HFFc6 (cell line): ENCODE measurements at regions not wholly inside any gene's neighbourhood (a gene's known extent, or its start where the extent isn't known, plus 50 kb on each side); places are given as distances from the start of the nearest gene placed in this dataset.

Experiments used
- DNase-seq: peaks from one replicate; pipeline ENCODE4 v3.0.0-alpha.2; 2018
- H3K27ac Mint-ChIP-seq: 2 replicates; pipeline ENCODE4 v1.8.0; 2020; ENCODE audit warnings: mild to moderate bottlenecking, mixed read lengths
- H3K27me3 Mint-ChIP-seq: 2 replicates; pipeline ENCODE4 v1.8.0; 2021; ENCODE audit warnings: mild to moderate bottlenecking, moderate library complexity, mixed read lengths; ENCODE audit not compliant: insufficient read depth
- H3K36me3 Mint-ChIP-seq: 2 replicates; pipeline ENCODE4 v1.8.0; 2021; ENCODE audit warnings: low read depth, mixed read lengths
- H3K4me1 Mint-ChIP-seq: 2 replicates; pipeline ENCODE4 v1.8.0; 2020; ENCODE audit warnings: low read depth, mixed read lengths
- H3K4me3 Mint-ChIP-seq: 2 replicates; pipeline ENCODE4 v1.8.0; 2020; ENCODE audit warnings: mild to moderate bottlenecking, moderate library complexity, mixed read lengths
- H3K9me3 Mint-ChIP-seq: 2 replicates; pipeline ENCODE4 v1.8.0; 2020; ENCODE audit warnings: mild to moderate bottlenecking, mixed read lengths
- TF ChIP-seq, protein P1 (sequence below): fragments of 200-600 bp; sonication (generic); IDR thresholded peaks from 2 replicates; pipeline ENCODE4 v1.5.0; 2021; ENCODE audit warnings: antibody characterized with exemption, mild to moderate bottlenecking

DNA sequence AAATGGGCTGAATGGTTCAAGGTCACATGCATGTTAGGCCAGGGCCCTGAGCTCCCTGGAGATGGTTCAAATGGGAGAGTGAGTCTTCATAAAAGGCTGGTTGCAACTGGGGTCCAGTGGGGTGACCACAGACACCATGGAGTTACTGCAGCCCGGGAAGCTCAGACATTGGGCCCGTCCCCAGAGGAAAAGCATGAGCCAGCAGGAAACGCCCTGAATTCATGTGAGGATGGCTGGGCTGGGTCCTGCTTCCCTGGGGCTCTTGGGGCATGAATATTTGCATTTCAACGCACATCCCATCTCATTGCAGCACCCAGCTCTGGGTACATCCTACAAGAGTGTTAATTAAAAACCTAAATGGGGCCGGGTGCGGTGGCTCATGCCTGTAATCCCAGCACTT lies 549.0 kb downstream of the TCERG1L start:
- H3K4me3 Mint-ChIP-seq: no peak overlapping the region
- peaks cover 72% of the 10 kb centered on the region for H3K9me3 Mint-ChIP-seq
- no peak overlapping the region for H3K27ac Mint-ChIP-seq

DNA sequence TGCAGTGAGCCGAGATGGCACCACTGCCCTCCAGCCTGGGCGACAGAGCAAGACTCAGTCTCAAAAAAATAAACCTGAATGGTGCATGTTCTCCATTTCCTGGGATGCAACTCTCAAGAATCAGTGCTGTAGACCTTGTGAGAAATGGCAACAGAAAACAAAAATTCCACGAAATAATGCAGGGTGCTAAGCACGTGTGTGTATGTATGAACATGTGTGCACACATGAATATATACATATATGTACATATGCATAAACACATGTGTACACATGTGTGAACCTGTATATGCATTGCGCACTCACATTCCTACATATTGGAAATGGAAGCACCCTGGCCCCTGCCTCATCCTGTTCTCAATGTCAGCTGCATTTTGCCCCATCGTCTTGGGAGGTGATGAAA lies 548.5 kb downstream of the TCERG1L start:
- H3K4me3 Mint-ChIP-seq: no peak overlapping the region
- no peaks in the 10 kb centered on the region for H3K27me3 Mint-ChIP-seq
- TF ChIP-seq, protein P1, sequence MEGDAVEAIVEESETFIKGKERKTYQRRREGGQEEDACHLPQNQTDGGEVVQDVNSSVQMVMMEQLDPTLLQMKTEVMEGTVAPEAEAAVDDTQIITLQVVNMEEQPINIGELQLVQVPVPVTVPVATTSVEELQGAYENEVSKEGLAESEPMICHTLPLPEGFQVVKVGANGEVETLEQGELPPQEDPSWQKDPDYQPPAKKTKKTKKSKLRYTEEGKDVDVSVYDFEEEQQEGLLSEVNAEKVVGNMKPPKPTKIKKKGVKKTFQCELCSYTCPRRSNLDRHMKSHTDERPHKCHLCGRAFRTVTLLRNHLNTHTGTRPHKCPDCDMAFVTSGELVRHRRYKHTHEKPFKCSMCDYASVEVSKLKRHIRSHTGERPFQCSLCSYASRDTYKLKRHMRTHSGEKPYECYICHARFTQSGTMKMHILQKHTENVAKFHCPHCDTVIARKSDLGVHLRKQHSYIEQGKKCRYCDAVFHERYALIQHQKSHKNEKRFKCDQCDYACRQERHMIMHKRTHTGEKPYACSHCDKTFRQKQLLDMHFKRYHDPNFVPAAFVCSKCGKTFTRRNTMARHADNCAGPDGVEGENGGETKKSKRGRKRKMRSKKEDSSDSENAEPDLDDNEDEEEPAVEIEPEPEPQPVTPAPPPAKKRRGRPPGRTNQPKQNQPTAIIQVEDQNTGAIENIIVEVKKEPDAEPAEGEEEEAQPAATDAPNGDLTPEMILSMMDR: no peak
- DNase-seq: no peak
- H3K36me3 Mint-ChIP-seq: 0 out of 2 replicates have a peak, but pooled peaks cover 5% of the 10 kb centered on the region
- no peaks in the 10 kb centered on the region for H3K4me1 Mint-ChIP-seq
- no peak overlapping the region for H3K27ac Mint-ChIP-seq
- peaks cover 72% of the 10 kb centered on the region for H3K9me3 Mint-ChIP-seq

More for the DNA sequence above, 549.0 kb downstream of the TCERG1L start:
- Mint-ChIP-seq H3K4me1 (no peaks in the 10 kb centered on the region), H3K36me3 (0 out of 2 replicates have a peak, but pooled peaks cover 4% of the 10 kb centered on the region), H3K27me3 (no peaks in the 10 kb centered on the region)
- no peak for DNase-seq
- TF ChIP-seq, protein P1: no peak

DNA sequence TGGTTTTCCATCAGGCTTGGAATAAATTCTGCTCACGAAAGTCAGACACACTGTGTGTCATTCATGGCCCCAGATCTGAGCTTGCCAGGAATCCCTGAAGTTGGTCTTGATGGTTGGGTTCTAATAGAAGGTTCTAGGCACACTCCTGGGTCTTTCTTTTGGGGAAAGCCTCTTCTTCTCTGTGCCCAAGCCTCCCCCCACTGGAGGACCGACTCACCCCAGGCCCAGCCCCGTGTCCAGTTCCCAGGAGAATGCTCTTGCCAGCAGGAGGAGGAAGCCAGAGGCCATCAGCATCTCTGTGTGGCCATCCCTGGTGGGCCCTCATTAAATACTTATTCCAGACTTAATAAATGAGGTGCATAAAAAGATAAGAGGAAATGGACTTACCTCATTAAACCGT lies 548.0 kb downstream of the TCERG1L start:
- no peak overlapping the region for H3K27ac Mint-ChIP-seq

DNA sequence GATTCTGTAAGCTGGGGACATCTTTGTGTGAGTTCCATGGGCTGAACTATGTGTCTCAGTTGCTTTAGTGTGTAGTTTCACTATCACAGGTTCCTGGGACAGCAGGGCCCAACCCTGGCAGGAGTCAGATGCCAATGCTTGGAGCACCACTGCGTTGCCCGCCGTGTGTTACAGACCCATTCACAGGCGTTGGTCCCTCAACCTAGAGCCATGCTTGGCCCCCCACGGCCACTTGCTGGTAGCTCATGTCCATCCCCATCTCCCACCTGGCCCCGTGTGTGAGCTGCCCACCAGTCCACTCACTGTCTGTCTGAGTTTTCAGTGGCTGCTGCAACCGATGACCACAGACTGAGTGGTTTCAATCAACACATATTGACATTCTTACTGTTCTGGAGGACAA lies 546.9 kb downstream of the TCERG1L start:
- H3K36me3 Mint-ChIP-seq: 0 out of 2 replicates have a peak, but pooled peaks cover 8% of the 10 kb centered on the region
- H3K27ac Mint-ChIP-seq: no peak overlapping the region
- no peaks in the 10 kb centered on the region for H3K4me1 Mint-ChIP-seq
- H3K4me3 Mint-ChIP-seq: no peak overlapping the region
- no peaks in the 10 kb centered on the region for H3K27me3 Mint-ChIP-seq
- TF ChIP-seq, protein P1: no peak
- DNase-seq: no peak
- H3K9me3 Mint-ChIP-seq: peaks cover 69% of the 10 kb centered on the region

More for the DNA sequence above, 548.0 kb downstream of the TCERG1L start:
- no peaks in the 10 kb centered on the region for H3K27me3 Mint-ChIP-seq
- H3K4me1 Mint-ChIP-seq: no peaks in the 10 kb centered on the region
- 0 out of 2 replicates have a peak, but pooled peaks cover 8% of the 10 kb centered on the region for H3K36me3 Mint-ChIP-seq
- peaks cover 72% of the 10 kb centered on the region for H3K9me3 Mint-ChIP-seq
- DNase-seq: no peak
- H3K4me3 Mint-ChIP-seq: no peak overlapping the region
- TF ChIP-seq, protein P1: no peak

DNA sequence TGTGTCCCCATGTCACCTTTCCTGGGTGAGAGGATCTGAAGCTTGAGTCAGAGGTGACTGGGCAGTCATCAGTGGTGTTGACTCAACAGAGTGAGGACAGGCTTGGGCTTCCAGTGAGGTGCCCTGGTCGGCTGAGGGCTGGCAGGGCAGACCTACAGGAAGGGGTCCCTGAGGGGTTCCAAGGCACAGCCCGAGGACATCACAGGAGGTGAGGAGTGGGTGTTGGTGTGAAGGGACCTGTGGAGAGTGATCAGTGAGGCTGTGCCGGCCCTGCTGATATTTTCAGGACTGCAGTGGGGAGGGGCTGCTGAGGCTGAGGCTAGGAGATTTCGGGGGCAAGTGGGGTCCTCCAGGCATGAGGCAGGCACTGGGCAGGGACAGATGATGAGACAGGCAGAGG lies 545.5 kb downstream of the TCERG1L start:
- TF ChIP-seq, protein P1: no peak
- Mint-ChIP-seq H3K27me3 (no peaks in the 10 kb centered on the region), H3K4me1 (no peaks in the 10 kb centered on the region), H3K36me3 (0 out of 2 replicates have a peak, but pooled peaks cover 8% of the 10 kb centered on the region), H3K27ac (no peak overlapping the region), H3K9me3 (peaks cover 64% of the 10 kb centered on the region), H3K4me3 (no peak overlapping the region)
- DNase-seq: no peak
